Tibial nerve (tissue), 3 donors: ENCODE measurements at regions not wholly inside any gene's neighbourhood (a gene's known extent, or its start where the extent isn't known, plus 50 kb on each side); places are given as distances from the start of the nearest gene placed in this dataset.
"Not testable (repeated sequence)": the region's sequence is repeated elsewhere in the genome, so short reads cannot be mapped to it uniquely, and the experiment has no call there.

ENCODE experiments used
- POLR2A ChIP-seq, 2 donors: fragments of 450-650 bp; IDR thresholded peaks; one replicate each; pipeline ENCODE4 v1.6.1; 2017; ENCODE audit warnings: antibody characterized with exemption in 2 of 2, mild to moderate bottlenecking in 2 of 2, moderate library complexity in 2 of 2
- TF ChIP-seq, protein P1 (sequence below), 5 experiments: fragments of 200-600 bp in 3 of 5; fragments of 450-650 bp in 2 of 5; sonication (generic) in 3 of 5; IDR thresholded peaks; one replicate each; pipeline ENCODE4 v1.5.1; 2016 to 2019; ENCODE audit warnings: antibody characterized with exemption in 5 of 5, mild to moderate bottlenecking in 3 of 5, moderate library complexity in 2 of 5

- TF ChIP-seq, protein P1, sequence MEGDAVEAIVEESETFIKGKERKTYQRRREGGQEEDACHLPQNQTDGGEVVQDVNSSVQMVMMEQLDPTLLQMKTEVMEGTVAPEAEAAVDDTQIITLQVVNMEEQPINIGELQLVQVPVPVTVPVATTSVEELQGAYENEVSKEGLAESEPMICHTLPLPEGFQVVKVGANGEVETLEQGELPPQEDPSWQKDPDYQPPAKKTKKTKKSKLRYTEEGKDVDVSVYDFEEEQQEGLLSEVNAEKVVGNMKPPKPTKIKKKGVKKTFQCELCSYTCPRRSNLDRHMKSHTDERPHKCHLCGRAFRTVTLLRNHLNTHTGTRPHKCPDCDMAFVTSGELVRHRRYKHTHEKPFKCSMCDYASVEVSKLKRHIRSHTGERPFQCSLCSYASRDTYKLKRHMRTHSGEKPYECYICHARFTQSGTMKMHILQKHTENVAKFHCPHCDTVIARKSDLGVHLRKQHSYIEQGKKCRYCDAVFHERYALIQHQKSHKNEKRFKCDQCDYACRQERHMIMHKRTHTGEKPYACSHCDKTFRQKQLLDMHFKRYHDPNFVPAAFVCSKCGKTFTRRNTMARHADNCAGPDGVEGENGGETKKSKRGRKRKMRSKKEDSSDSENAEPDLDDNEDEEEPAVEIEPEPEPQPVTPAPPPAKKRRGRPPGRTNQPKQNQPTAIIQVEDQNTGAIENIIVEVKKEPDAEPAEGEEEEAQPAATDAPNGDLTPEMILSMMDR (IDR thresholded peaks at IDR 0.05) = not testable (repeated sequence)
- not testable (repeated sequence) for TF ChIP-seq POLR2A (IDR thresholded peaks at IDR 0.05)
These were observed 274.9 kb upstream of the GRID2 start for GRCh38 chr4:92028830-92029229.
